GM20000 (cell line): ENCODE measurements at regions not wholly inside any gene's neighbourhood (a gene's known extent, or its start where the extent isn't known, plus 50 kb on each side); places are given as distances from the start of the nearest gene placed in this dataset.

Source experiments
- DNase-seq: peaks from one replicate; pipeline ENCODE4 v3.0.0; 2012; ENCODE audit warnings: low spot score
- TF ChIP-seq, protein P1 (sequence below): IDR thresholded peaks from 2 replicates; pipeline ENCODE4 v1.5.1; 2012; ENCODE audit warnings: mild to moderate bottlenecking, control low read depth; ENCODE audit errors: extremely low read depth, missing control alignments

DNA sequence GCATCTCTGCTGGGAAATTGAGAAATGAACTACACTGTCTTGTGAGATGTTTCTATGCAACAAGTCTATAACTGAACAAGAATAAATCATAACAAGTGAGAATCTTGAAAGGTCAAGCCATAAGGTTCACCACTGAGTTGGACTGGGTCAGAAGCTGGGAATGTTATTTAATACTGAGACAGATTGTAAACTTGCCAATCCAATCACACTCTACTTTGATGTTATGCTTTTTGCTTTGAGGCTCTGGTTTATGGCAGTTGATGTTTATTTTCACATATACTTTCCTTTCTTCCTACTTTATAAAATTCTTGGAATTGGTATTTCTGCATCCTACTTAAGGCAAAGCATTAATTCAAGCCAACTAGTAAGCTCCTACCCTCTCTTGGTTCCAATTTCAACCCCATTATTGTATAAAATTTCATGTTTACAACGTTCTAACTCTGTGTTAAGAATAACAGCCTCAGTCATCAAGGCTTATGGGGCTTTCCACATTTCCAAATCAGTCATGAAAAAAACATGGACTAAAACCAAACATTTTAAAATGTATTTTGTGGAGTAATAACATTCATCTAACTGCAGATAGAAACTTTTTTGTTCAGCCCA, 533.4 kb downstream of the NYAP2 start:
- no peak for DNase-seq
- TF ChIP-seq, protein P1, sequence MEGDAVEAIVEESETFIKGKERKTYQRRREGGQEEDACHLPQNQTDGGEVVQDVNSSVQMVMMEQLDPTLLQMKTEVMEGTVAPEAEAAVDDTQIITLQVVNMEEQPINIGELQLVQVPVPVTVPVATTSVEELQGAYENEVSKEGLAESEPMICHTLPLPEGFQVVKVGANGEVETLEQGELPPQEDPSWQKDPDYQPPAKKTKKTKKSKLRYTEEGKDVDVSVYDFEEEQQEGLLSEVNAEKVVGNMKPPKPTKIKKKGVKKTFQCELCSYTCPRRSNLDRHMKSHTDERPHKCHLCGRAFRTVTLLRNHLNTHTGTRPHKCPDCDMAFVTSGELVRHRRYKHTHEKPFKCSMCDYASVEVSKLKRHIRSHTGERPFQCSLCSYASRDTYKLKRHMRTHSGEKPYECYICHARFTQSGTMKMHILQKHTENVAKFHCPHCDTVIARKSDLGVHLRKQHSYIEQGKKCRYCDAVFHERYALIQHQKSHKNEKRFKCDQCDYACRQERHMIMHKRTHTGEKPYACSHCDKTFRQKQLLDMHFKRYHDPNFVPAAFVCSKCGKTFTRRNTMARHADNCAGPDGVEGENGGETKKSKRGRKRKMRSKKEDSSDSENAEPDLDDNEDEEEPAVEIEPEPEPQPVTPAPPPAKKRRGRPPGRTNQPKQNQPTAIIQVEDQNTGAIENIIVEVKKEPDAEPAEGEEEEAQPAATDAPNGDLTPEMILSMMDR = no peak

DNA sequence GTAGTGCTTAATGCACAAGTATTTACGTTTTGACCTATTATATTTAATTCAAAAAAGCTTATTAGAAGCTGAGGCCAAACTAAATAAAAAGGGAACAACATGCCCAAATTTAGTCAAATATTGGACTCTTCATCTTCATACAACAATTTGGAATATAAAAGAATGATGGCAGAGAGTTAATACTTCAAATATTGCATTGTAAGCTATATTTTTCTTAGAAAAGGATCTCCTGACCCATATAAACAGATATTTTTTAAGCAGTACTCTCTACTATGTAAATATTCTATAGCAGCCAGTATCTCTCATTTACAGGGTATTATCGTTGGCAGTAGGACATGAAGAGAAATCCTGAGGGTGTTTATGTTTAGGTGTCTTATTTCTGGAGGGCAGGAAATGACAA, 531.2 kb downstream of the NYAP2 start:
- TF ChIP-seq, protein P1 = no peak
- no peak for DNase-seq

DNA sequence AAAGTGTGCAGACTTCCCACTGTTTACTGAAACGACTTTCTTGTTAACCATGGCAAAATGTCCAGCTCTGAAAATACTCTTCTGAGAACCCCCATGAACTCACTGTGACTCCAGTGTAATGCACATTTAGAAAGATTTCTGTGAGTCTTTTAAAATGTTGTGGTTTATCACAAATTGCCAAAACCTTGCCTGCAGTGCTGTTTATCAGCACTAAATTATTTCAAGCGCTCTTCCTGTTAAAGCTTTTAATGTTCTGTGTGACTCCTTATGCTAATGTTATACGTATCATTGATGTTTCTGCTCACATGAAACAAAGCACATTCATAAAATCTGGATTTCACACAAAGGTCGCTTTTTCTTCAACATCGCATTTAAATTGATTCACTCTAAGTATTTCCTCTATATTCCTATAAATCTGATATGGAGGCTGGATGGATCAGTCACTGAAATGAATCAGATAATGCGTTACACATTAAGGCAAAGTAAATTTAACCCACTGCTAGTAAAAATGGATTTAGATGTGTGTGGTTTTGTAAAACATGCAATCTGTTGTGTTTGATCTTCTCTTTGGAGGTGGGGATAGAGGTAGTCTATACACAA, 521.2 kb downstream of the NYAP2 start:
- TF ChIP-seq, protein P1 = no peak
- DNase-seq = no peak

DNA sequence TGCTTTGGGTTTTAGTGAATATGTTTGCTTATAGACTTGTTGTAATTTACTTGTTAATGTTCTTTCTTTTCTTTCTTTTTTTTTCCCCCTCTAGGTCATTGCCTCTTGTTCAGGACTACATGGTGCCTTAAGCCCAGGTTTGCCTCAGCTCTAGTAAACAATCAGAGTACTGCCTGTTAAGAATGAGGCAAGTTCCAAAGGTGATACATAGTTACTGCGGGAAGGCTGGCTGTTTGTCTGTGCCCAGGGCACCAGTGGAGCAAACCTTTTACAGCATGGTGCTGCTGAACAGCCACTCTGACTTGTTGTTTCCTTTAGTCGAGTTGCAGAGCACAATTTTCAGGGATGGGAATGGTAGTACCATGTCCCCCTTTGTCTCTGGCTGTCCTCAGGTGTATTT, 517.2 kb downstream of the NYAP2 start:
- TF ChIP-seq, protein P1 = no peak
- no peak for DNase-seq

DNA sequence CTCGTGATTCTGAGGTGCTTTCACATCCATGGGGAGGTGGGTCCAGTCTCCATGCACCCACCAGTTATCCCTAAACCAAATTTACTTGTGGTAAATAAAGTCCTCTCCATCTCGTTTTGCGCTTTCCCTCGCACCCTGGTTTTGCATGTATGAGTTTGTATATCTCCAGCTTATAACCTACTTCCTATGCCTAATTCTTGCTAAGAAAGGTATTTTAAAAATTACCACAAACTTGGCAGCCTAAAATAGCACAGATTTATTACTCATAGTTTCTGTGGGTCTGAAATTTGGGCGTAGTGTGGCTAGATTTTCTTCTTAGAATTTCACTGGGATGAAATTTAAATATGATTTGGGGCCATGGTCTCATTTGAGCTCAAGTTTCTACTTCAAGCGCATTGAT, 511.5 kb downstream of the NYAP2 start:
- TF ChIP-seq, protein P1 = no peak

DNA sequence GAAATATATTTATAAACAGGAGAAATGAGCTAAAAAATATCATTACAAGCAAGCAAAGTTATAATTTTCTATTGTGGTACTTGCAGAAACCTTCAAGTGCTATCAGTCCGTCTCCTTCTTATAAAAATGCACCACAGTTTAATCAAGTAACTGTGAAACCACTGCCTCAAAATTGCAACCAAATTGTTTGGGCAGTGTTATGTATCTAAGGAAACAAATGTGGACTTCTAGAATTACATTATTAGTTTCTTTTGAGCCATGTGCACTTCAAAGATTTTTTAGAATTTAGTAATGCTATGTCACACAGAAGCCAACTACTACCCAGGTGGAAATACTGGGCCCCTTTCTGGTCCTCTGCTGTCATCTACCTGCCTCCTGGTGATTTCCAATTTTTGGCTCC, 495.6 kb downstream of the NYAP2 start:
- TF ChIP-seq, protein P1 = no peak
- no peak for DNase-seq

More for the DNA sequence above, 511.5 kb downstream of the NYAP2 start:
- no peak for DNase-seq

DNA sequence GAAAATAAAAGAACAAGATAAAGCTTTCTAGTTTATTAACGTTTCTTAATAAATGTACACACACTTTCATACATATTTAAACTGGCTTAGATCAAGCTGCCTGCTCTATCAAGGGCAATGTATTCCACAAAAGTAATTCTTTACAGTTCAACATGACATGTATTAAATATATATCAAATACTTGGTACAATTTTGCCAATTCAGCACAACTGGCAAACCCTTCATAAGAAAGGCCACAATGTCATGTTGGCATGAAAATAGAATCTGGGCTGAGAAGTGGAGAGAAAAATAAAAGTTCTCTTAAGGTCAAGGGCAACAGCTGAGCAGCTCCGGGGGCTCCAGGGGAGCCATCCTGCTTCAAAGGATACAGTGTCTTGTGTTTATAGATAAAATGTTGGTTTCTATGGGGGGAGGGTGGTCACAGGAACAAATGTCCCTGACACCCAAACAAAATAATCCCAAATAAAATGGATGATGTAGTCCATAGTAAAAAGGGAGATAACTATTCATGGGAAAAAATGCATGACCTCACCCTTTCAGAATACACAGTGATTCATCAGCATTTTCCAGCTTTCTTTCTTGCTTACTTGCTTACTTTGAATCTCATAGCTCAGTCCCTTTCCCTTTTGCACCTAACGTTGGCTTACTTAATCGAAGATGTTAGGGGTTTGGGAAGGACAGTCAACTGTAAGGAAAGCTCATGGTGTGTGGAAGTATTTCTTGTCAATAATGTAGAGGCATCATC, 494.9 kb downstream of the NYAP2 start:
- TF ChIP-seq, protein P1 = no peak
- DNase-seq = no peak
